ENCODE measurements at regions not wholly inside any gene's neighbourhood (a gene's known extent, or its start where the extent isn't known, plus 50 kb on each side); places are given as distances from the start of the nearest gene placed in this dataset.

DNA sequence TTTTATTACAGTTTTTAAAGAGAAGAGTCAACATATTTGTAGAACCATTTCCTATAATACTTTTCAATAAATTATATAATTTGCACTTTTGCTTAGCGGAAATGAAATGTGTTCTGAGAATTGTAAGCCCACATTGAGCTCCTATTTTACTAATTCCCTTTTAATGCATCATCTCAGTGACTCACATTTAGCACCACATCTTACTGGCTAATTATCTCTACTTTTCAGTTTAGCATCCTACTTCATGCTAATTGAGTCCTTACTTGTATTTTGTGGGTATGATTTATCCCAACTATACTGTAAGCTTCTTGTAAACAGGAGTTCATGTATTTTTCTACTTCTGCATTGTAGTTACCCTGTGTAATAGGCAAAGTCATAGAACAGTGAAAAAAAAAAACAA lies 67.5 kb downstream of the TMX1 start:
- no peak for DNase-seq

DNA sequence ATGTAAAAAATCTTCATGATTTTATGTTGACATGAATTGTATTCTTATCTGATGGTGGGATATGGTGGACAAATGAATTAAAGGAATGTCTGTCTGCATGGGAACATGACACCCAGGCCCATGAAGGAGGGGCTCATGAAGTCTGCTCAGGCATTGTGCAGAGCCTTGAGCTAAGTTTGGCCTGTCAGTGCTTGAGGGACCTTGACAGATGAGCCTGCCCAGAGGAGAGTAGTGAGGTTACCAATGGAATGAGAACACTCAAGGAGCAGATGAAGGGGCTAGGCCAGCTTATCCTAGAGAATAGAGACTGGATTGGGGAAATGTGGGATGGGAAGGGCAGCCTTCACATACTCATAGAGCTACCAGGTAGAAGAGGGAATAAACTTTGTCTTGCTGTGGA lies 68.8 kb downstream of the TMX1 start:
- DNase-seq = no peak

DNA sequence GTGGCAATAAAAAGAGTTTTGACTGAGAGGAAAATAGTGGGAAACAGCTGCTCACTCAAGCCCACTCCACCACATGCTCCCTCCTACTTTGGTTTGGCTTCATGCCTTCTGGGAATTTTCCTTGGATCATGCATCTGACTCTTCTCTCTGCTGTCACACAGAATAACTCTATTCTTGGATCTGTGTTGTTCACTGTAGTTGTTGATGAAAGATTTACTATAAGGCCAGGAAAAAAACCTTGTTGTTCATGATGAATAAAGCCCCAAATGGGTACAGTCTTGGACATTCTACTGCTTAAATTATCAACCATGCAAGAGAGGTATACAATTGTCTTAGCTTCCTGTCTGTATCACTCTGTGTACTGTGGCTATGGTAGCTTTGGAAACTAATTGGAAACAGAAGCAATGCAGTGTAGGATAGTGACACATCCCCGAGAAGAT lies 70.5 kb downstream of the TMX1 start:
- no peak for DNase-seq

DNA sequence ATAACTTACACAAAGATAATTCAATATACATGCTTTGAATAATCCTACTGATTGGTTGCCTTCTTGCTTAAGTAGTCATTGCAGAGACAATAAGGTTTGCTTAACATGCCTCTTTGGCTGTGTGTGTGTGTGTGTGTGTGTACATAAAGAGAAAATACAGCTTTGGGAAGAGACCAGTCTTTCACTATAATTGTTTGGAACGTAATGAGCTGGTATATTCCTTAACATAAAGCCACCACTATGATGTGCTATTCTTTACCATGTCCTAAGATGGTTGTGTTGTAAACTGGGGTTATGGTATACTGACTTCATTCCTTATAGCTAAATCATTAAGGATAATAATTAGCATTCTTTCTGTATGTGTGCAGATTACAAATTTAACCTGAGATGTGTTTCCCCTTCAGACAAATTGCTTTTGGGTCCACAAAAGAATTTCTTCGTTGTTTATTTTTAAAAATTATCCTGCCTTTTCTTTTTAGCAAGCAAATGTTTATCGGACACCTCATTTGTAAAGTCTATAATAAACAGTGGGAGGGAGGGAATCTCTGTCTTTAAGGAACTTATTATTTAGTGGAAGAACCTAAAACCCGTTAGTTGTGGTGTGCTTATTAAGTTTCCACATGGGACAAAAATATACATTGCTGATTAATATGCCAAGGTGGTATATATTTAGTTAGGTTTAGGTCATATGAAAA lies 74.4 kb downstream of the TMX1 start:
- no peak for DNase-seq

DNA sequence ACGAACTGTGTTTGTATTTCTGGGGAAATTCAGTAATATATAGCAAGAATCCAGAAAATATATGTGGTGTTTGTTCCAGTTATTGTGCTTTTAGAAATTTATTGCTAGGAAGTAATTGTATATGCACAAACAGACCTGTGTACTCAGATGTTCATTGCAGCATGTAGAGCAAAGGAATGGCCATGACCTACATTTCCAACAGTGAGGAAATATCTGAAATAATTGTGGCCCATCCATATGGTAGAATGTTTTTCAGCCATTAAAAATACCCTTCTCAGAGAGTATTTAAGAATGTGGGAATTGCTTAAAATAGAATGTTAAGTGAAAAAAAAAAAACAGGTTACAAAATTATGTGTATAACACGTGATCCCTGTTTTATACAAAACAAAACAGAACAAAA lies 77.3 kb downstream of the TMX1 start:
- no peak for DNase-seq

DNA sequence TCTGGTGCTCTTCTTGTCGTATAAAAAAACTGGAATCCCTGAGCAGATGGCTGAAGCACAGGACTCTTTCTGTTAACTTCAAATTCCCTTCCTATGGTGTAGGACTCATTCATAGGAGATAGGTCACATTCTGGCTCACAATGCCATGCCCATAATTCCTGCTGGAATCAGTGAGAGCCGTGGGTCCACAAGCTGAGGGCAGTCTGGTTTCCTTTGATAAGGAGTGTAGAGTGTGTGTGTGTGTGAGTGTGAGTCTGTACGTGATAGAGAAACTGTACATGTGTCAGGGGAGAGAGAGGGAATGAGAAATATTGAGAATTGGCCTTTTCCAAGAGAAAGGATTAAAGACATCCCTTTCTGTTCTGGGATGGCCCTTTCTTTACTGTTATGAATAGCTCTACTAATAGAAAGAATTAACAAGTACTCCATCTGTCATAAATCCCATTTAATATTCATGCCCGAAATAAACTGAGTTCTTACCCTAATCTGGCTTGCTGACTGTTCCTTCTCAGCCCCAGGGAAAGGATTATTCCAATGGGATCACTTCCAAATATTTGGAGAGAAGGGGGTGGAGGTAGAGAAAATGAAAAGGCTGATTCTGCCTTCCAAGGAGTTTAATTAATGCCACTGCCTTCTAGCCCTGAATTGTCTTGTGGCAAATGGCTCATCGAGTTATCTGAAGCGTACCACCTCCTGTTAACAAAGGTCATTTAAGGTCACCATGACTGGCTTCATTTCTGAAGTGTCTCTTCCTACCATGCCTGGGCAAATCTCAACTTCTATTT lies 79.0 kb downstream of the TMX1 start:
- no peak for DNase-seq

DNA sequence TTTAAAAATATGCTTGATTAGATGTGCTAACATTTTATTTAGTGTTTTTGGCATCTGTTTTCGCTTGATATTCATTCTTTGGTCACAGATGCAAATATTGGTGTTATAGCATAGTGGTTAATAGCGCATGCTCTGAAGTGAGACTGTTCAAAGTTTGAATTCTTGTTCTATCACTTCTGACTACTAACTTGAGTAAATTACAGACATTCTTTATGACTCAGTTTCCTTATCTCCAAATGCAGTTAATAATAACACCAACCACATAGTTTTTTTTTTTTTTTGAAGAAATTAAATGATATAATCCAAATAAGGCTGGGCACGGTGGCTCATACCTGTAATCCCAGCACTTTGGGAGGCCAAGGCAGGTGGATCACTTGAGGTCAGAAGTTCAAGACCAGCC lies 81.0 kb downstream of the TMX1 start:
- no peak for DNase-seq

DNA sequence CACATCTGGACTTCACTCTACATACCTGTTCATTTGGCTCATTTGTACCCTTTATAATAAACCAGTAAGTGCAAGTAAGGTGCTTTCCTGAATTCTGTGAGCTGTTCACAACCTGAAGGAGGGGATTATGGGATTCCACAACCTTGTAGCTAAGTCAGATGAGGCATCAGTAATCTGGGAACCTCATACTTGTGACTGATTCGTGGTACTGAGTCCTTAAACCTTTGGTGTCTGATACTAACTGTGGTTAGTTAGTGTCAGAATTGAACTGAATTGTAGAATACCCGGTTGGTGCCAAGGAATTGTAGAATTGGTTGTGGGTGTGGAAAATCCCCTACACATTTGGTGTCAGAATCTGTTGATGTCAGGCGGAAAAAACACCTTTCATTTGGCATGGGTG lies 83.4 kb downstream of the TMX1 start:
- no peak for DNase-seq

DNA sequence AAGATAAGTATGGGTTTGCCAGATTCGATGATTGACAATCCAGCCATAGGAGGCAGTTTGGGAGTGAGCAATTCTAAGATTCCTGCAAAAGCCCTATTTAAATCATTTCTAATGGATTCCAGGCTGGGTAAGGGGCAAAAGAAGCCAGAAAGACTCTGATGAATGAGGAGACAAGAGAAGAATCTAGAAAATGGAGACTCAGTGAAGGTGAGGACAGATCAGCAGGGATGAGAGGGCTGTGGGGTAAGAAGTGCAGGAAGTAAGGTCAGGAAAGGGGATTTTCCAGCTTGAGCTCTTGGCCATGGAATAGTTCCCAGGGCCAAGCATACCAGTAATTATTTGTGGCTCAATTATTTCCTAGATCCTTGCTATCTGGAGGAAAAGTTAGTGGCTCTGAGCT lies 87.3 kb downstream of the TMX1 start:
- no peak for DNase-seq

DNA sequence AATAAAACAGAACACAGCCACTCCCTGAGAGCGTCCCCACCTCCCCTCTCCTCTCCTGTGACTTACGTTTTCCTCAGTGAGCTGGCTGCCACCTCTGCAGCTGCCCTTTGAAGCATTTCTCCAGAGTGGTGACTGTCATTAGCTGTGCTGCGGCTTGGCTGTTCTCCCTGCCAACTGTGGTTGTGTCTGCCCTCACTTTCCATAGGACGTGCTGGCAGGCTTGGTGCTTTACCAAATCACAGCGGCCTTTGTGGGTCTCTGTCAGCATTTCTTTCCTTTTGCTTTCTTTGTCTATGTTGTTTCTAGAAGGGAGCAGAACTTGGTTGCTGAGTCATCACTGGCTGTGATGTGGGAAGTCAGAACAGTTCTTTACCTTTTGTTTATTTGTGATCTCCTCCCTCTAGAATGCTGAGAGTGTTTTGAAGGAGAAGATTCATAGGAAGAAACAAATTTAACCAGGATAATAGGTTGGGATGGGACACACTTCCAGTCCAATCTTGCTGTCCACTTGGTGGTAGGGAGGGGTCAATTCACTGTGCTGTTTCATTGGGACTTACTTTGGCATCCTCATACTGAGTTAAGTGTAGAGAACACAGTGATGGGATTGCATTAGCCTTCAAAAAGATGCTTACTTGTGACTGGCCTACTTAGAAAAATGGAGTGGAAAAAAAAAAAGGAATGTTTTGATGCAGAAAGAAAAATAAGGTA lies 88.2 kb downstream of the TMX1 start:
- DNase-seq = no peak

DNA sequence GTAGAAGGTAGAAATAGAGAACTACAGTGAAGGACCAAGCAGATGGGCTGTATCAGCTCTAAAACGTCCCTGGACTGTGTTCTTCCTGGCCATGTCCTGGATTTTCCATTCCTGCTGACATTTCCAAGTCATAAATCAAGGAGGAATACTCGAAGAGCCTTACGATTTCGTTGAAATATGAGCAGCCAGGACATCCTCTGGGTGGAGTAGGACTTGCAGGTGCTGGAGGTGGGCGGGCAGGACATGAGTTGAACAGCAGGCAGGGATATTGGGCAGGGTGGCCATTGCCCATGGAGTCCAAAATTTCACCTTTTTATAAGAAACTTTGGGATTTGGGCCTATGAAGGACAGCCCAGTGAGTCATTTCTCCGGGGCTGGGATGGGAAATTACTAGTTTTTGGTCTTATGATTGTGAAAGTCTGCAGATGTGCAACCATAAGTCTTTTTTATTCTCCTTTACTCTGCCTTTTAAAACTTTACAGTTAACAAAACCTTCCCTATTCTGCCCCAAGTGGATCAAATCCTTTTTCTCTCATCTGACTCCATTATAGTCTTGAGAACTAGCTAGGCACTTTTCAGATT lies 88.8 kb downstream of the TMX1 start:
- DNase-seq = no peak

DNA sequence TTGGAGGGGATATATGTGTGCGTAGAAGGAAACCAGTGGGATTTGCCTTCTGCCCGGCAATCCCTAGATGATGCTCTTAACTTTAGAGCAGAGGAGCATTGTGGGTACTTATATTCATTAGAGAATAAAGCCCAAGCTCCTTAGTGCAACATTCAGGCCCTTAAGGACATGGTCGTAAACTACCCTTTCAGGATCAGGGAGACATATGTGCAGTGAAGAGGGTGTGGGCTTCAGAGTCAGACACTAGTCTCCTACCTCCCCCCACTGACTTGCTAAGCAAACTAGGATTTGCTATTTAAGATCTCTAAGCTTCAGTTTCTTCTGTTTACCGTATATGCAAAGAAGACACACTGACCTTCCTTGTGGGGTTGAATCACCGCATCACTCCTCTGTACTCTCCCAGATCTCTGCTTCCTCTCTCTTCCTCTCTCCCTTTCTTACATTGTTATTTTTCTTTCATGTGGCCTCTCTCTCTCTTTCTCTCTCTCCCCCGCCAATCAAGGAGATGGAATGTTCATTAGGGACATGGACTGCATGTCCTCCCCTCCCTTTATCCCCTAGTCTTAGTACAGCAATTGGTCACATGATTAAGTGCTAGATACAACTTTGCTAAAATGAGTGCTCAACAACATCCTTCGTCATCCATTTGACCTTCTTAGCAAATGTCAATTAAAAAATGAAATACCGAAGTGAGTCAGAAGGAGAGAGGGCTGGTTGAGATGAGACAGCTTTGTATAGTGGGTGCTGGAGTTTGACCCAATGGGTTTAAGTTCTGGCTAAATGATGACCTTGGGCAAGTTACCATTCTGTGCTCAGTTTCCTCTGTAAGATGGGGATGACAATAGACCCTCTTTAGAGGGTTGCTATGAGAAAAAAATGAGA lies 91.7 kb downstream of the TMX1 start:
- DNase-seq = no peak

DNA sequence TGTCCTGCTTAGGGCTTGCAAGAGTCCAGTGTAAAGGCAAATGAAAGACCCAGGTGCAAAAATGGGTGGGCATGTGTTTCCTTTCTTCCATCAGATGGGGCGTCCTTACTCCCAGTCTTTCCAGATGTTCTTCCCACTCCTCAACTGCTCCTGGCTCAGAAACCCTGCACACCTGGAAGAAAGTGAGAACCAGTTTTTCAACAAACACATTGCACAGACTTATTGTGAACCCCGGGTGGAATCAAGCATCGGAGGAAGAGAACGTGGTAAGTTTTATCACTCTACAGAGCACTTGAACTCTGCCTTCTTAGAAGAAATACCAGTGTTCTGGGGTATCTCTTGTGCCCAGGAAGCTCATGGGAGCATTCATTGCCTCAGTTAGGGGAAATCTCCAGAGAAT lies 93.3 kb downstream of the TMX1 start:
- DNase-seq = no peak

DNA sequence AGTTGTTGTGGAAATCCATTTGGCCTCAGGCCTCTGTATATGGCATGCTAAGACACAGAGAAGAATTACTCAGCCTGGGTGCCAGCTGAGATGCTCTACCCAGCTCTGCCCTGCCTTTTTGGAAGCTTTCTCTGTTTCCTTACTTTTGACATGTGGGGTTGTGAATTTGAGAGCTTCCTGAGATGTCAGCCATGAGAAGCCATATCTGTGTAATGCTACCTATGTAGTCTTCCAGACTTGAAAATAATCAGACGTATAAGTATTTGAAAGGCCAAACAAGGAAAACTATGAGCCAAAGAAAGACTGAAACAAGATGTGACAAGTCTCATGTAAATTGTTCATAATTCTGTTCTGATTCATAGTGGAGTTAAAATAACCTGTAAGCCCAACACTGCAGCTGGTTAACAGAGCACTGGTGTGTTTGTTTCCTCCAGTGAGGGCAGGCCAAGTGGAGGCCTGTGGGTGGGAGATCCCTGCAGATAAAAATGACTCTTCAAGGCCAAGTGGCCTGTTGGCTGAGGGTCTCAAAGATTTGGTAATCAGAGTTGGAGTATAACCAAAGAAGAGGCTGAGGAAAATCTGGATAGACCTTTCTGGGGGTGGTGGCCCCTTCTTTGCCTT lies 94.0 kb downstream of the TMX1 start:
- no peak for DNase-seq

DNA sequence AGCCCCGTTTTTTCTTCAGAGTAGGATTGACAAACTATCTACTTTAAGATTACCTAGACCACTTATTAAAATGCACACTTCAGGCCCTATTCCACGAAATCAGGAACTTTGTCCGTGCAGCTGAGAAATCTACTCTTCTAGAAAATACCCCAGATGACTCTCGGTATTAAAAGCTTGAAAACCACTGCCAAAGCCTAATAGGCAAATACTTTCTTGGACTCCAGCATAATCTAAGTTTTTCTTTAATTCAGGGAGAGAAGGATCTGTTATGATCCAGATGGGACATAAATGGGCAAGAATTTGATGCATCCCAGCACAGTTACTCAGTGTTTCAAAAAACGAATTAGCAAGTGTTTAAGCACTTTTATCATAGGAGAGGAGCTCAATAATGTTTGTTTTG lies 94.5 kb downstream of the TMX1 start:
- no peak for DNase-seq

DNA sequence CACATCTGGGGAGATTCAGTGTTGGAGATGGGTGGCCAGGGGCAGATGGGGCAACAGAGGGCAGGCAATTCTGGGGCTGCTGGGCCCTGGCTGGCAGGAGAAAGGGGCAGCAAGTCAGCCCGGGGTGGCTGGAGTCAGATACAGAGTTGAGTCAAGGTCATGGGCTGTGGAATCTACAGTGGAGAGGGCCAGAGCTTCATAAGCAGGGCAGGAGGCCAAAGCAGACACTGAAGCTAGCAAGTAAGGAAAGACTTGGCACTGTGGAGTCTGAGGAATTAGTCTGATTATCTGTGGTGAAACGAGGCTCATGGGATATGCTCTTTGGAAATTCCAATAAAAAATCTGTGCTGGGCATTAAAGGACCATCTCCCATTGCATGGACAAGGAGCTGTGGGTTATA lies 95.5 kb downstream of the TMX1 start:
- DNase-seq = no peak

DNA sequence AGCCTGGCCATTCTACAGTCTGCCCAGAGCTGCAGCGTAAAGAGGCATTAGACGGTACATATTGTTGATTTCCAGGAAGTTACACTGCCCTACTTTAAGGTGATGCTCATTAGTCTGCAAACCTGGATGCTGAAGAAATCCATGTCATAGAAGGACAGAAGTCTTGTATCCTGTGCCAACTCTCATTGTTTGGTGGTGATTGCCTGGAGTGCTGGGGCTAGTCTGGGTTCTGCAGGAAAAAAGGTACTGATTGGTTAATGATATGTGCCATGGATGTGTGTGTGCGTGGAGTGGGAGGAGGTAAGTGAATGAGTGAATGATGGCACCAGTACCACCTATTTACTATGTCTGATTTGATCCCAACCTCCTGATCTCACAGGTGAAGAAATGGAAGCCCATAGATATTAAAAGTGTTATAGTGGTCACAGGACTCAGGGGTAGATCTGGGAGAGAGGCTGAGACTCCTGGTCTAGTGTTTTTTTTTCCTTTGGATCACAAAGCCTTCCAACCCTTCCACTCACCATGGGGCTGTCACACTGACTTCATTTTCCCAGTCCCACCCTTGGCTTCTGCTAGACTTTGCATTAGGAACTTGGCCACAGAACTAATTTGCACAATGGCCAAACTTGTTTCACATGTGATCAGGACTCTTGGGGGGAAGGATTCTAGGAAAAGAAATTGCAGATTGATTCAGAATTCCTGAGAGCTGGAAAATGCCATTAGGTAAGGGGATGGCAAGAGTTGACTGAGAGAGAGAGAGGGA lies 96.1 kb downstream of the TMX1 start:
- DNase-seq = no peak

DNA sequence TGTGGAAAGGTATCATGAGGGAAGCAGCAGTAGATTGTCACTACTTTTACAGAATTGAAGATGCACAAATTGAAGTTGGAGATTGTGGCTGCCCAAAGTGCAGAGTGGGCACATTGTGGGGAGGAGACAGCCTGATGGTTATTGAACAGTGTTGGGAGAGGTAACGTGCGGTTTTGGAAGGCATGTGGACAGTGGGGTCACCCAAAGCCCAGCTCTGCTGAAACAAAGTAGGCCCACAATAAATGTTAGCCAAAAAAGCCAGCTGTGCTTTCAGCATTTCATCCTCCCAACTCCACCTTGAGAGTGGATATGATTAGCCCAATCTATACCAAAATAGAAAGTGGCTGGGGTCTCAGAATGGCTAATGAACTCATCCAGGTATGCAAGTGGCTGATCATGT lies 96.7 kb downstream of the TMX1 start:
- DNase-seq = no peak

DNA sequence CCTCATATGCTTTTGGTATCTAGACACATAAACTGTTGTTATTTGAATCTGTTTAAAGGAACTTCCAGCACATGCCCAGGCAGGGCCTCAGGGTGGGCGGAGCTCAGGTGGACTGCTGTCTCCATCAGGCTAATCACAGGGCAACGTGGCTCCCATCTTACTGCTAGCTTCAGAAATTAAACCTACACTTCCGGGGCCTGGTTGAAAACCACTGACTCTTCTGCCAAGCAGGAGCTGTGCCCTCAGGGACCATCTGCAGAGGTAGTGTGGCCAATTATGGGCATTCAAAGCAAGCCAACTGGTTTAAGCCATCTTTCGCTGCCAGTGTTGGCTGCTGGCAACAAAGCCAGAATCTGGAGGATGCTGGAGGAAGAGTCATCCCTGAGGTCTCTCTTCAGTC lies 97.5 kb downstream of the TMX1 start:
- no peak for DNase-seq

DNA sequence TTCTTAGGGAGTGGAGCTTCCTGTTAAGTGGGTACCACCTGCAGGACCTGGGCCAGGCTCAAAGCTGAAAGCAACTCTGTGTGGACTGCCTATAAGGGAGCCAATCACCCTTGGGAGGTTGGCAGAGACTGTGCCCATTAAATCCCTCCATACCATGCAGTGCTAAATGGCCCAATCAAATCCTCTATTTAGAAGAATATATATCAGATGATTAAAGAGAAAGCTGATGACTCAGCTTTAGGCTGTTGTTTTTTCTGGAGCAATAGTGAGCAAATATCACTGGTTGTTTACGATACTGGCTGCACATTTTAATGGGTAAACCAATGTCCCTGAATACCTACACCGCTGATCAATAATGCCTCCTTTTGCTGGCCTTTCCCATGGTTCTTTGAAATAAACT lies 101.3 kb downstream of the TMX1 start:
- no peak for DNase-seq

DNA sequence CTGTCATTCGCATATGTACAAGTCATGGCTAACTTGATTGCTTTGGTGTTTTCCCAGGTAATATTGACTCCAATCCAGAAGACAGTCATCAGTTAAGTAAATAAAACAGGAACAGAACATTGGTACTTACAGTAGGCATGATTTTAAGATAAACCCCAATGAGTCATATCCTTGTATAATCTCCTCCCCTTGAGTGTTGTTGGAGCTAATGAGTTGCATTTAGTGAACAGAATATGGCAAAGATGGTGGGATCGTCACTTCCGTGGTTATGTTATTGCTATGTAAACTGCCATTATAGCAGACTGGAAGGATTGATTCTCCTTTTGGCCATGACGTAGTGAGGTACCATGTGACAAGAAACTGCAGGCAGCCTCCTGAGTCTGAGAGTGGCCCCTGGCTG lies 102.2 kb downstream of the TMX1 start:
- DNase-seq = no peak

All from NCI-H1417 treated with DMSO at 0.1 percent for 48 hours (cell line).